ENCODE measurements at regions not wholly inside any gene's neighbourhood (a gene's known extent, or its start where the extent isn't known, plus 50 kb on each side); places are given as distances from the start of the nearest gene placed in this dataset.
"Not testable (repeated sequence)": the region's sequence is repeated elsewhere in the genome, so short reads cannot be mapped to it uniquely, and the experiment has no call there.

GRCh38 chr3:139116631-139117030 is 71.9 kb upstream of the PRR23C start:
- DNase-seq = not testable (repeated sequence)

DNA sequence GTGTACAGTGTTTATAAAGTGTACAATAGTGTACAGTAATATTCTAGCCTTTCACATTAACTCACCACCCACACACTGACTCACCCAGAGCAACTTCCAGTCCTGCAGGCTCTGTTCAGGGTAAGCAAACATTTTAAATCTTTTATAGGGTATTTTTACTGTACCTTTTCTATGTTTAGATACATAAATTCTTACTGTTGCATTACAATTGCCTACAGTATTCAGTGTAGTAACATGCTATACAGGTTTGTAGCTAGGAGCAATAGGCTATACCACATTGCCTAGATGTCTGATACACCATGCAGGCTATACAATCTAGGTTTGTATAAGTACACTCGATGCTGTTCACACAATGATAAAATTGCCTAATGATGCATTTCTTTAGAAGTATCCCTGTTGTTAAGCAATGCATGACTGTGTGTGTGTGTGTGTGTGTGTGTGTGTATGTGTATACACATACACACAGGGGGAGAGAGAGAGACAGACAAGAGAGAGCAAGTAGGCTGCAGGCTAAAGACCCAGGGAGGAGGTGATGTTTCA is 72.5 kb upstream of the PRR23C start:
- no peak for DNase-seq

DNA sequence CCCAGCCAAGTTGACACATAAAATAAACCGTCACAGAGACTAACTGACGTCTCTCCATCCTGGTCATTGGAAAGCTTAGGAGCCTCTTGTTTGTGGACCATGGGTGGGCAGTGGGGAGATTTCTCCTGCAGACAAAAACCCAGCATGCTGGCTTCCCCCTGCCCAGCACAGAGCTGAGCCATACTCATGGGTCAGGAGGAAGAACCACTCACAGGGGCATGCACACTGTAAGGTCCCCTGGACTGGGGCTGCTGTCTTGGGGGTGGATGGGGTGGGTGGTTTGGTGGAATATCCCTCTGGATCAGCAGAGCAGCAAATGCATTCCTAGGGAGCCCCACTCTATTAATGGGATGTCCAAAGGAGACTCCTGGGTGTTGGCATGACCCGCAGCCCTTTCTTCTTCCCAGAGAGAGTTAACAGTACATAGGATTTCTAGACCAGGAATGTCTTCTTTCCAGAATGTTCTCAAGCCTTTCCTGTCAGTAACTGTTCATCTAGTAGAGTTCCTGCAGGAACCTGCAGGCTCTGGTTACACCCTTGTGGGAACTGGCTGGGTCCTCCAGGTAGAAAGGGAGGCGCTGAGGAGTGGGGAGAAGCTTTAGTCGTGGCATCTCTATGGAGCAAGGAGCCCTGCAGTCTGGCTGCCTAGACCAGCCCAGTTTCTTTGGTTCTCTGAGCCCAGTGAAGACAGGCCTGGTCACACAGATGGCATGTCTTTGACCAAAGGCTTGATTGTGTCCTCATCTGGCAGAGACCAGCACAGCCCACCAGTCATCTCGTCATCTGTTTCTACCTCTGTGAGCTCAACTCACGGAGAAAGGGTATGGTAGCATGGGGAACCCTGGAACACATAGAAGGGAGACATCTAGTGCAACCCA is 73.4 kb upstream of the PRR23C start:
- no peak for DNase-seq

DNA sequence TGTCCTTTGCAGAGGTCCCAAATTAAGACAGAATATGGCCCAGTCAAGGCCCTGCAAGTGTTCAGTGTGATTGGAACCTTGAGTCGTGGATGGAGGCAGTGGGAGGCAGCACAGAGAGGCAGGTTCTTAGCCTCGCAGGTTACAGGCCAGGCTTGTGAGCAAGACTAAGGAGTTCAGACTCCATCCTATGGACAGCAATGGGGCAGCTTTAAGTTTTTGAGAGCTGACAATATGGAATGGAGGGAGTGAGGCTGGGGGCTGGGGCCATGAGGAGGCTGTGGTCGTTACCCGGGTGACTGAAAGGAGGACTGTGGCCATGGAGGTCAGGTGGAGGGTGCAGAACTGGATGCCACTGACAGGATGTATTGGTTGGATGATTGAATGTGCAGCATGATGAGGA is 74.1 kb upstream of the PRR23C start:
- no peak for DNase-seq

- DNase-seq = no peak
Measured at GRCh38 chr3:139119331-139120025, 74.8 kb upstream of the PRR23C start.

GRCh38 chr3:139120086-139121056 is 75.7 kb upstream of the PRR23C start:
- no peak for DNase-seq

DNA sequence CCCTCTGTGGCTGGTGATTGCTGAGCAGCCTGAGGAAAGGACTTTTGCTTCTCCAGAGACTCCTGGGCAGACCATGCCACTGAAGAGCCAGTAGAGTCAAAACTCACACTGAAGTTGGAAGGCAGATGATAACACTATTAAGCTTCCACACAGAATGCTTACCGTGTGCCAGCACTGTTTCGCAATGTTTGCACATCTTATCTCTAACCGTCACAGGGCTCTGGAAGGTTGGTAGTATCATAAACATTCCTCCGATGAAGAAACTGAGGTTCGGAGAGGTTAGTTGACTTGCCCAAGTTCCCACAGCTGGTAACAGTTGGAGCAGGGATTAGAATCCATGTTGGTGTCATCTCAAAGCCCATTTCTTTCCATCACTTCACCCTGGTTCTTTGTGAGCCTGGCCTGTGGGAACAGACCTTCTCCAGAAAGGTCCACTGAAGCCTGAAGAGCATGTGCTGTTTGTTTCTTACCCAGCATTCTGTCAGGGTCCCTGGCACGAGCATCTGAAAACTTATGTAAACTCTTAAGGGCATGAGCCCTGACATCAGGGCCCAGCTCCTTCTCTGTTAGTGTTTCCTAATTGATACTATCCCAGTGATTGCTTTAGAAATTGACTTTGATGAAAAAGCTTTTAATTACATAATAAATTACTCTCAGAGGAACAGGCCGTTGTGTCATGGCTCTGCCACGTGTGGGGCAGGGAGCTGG is 77.0 kb upstream of the PRR23C start:
- DNase-seq = no peak

DNA sequence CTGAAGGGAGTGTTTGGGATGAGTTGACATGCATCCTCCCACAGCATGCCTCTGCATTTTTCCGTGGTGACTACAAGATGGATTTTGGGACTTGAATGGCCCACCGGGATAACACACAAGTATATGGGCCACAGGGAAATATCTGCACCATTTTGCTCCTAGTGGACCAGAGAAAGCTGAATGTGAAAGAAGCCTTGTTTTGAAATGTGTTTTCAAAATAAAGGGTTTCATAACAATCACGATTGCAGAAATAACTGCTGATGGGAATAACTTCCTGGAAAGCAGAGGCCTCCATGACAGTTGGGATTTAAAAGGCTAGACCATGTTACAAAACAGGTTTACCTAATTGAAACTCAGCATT is 77.5 kb upstream of the PRR23C start:
- no peak for DNase-seq

DNA sequence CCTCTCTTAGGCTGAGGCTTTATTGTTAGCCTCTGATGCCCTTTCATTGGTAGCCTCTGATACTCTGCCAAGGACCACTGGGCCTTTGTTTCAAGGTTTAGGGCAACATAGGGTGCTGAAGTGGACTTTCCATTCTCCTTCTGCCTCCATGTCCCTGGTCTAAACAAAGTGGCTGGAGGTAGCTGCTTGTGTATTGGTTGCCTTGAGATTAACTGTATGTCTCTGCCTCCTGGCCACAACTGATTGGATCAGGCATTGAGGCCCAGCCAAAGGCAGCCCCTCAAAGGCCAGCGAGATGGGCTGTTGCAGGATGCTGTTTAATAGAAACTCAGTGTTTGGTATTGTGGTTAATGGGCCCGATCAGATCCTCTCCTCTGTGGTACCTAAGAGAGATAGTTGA is 77.9 kb upstream of the PRR23C start:
- DNase-seq = no peak

DNA sequence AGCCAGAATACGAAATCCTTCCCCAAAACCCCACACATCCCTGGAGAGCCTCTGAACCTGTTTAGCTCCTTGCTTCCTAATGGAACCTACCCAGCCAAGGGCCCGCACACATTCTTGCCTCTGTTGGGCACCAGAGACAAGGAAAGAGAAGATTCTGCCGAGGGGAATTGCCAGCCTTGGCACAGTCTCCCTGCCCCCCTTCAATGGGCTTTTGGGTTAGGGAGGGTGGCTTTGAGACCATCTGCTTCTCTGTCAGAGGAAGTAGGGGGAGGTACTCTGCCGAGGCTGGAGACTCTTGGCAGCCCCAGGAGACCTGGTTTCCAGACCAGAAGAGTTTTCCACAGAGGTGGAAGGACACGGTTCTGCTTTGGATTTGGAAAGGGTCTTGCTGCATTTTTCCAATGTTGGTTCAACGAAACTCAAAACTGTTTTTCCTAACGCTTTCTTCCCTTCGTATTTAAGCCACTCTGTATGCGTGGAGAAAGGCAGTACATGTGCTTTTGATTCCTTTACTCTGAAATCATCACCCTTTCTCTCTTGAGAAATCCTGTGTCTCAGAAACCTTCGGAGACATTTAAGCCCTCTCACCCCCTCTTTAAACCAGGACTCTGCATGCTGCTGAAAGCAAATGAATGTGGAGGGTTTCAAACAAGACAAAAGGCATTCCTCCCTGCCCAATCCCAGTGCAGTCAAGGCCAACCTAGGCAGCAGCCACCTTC is 78.8 kb upstream of the PRR23C start:
- DNase-seq = no peak

GRCh38 chr3:139124197-139124596 is 79.5 kb upstream of the PRR23C start:
- DNase-seq = no peak

DNA sequence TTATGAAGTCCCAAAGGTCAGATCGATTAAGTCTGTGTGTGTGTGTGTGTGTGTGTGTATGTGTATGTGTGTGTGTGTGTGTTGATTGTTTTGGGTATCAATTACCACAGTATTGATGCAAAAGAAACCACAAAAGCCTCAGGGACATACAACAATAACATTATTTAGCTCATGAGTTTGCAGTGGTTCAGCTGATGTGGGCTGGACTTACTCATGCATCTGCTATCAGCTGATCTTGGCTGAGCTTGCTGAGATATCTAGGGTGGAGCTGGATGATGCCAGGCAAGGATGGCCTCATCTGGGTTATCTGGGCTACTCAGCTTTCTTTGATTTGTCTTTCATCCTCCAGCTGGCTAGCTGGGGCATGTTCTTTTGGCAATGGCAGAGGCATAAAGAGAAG is 82.4 kb upstream of the PRR23C start:
- DNase-seq = no peak

GRCh38 chr3:139127629-139128028 is 82.9 kb upstream of the PRR23C start:
- DNase-seq = not testable (repeated sequence)

DNA sequence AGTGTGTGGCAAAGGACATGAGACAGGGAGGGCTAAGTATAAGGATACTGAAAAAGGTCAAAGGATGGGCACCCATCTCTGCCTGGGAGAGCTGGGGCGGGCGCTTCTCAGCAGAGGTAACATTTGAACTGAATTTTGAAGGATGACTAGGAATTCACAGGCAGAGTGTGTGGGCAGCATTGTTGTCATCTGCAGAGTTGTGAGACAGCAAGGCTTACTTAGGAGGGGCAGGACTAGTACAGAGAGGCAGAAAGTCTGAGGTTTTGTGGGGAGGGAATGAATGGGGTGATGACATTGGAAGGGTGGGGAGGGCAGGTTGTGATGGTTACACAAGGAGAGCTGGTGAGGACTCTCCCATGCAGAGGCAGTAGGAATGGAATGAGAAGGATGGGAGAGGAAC is 84.1 kb upstream of the PRR23C start:
- no peak for DNase-seq

DNA sequence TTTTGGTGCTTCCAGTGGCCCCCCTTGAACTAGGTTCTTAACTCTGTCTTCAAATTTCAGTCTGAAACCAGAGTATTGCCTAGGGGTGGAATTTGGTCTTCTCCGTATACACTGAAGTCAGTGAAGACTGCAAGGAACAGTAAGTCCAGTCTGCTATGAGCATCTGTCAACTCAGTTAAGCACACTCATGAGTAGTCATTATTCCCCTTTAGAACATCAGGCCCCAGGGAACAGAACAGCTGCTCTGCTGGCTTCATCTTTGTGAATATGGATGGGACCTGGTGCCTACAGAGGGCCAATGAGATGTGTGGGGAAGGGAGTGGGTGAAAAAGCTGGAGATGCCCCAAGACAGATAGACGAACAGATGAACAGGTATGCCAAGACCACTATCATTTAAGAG is 85.2 kb upstream of the PRR23C start:
- DNase-seq = no peak

- DNase-seq = no peak
Measured at GRCh38 chr3:139130390-139131140, 85.9 kb upstream of the PRR23C start.

- DNase-seq = no peak
Measured at GRCh38 chr3:139131951-139132350, 87.3 kb upstream of the PRR23C start.

GRCh38 chr3:139132976-139133375 is 88.3 kb upstream of the PRR23C start:
- DNase-seq = no peak

GRCh38 chr3:139134678-139135372 is 90.1 kb upstream of the PRR23C start:
- no peak for DNase-seq

DNA sequence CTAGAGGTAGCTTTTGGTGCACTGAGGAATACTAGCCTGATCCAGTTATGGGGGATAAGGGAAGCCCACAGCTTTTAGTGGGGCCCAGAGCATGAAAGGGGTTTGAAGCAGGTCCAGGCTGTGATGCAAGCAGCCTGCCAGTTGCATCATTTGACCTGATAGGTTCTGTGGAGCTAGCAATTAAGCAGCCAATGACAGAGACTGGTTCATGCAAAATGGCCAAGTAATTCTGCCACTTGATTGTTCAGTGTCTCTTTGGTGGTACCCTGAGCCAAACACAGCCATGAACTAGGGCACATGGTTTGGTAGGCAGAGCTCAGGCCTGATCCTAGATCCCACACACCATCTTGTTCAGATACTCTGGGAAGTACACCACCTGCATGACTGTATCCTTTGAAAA is 91.0 kb upstream of the PRR23C start:
- no peak for DNase-seq

Measured in RPMI8226 (cell line).